CD14-positive monocyte (primary cell): ENCODE measurements at regions not wholly inside any gene's neighbourhood (a gene's known extent, or its start where the extent isn't known, plus 50 kb on each side); places are given as distances from the start of the nearest gene placed in this dataset.

Experiments
- DNase-seq, 3 donors: peaks; one replicate each; pipeline ENCODE4 v3.0.0-alpha.2; 2011 to 2022
- H2AFZ ChIP-seq: 2 replicates; pipeline ENCODE4 v1.6.0; 2012; ENCODE audit warnings: mild to moderate bottlenecking, low read depth, low read length, inconsistent platforms; ENCODE audit not compliant: insufficient read depth, poor library complexity, severe bottlenecking
- H3K27ac ChIP-seq, 2 donors: 1 replicate in 1 of 2; 2 replicates in 1 of 2; pipeline ENCODE4 v1.5.1; 2012 to 2013; ENCODE audit warnings: low read length in 2 of 2, control low read depth in 1 of 2, inconsistent platforms in 1 of 2, low read depth in 1 of 2, mild to moderate bottlenecking in 1 of 2
- H3K27me3 ChIP-seq, 2 donors: one replicate each; pipeline versions ENCODE4 v1.6.0 to v1.6.1; 2011 to 2013; ENCODE audit warnings: low read length in 2 of 2; ENCODE audit not compliant: control insufficient read depth in 2 of 2, insufficient read depth in 2 of 2
- H3K36me3 ChIP-seq, 2 donors: replicated peaks in 1 of 2; 1 replicate in 1 of 2; 2 replicates in 1 of 2; pipeline versions ENCODE4 v1.5.1 to v1.6.1; 2012 to 2013; ENCODE audit warnings: low read length in 2 of 2, control low read depth in 1 of 2, inconsistent platforms in 1 of 2, mild to moderate bottlenecking in 1 of 2; ENCODE audit not compliant: insufficient read depth in 2 of 2, control insufficient read depth in 1 of 2
- H3K4me1 ChIP-seq, 2 donors: 1 replicate in 1 of 2; 2 replicates in 1 of 2; pipeline versions ENCODE4 v1.5.1 to v1.6.1; 2012 to 2013; ENCODE audit warnings: low read length in 2 of 2, control low read depth in 1 of 2, inconsistent platforms in 1 of 2, mild to moderate bottlenecking in 1 of 2, moderate library complexity in 1 of 2; ENCODE audit not compliant: insufficient read depth in 2 of 2, control insufficient read depth in 1 of 2
- H3K4me2 ChIP-seq: replicated peaks from 2 replicates; pipeline ENCODE3; 2012; ENCODE audit warnings: low read length, moderate library complexity, mild to moderate bottlenecking; ENCODE audit not compliant: poor library complexity, severe bottlenecking; ENCODE audit errors: extremely low read depth
- H3K4me3 ChIP-seq, 3 experiments: fragments of 200-600 bp in 1 of 3; sonication (generic) in 1 of 3; replicated peaks in 1 of 3; 1 replicate in 2 of 3; 2 replicates in 1 of 3; pipeline ENCODE4 v1.5.1; 2011 to 2013; ENCODE audit warnings: low read length in 3 of 3, mild to moderate bottlenecking in 3 of 3, control low read depth in 2 of 3, low read depth in 2 of 3, inconsistent platforms in 1 of 3, moderate library complexity in 1 of 3
- H3K79me2 ChIP-seq: 2 replicates; pipeline ENCODE4 v1.6.0; 2012; ENCODE audit warnings: mild to moderate bottlenecking, control low read depth, inconsistent platforms, low read length, moderate library complexity; ENCODE audit not compliant: insufficient read depth
- H3K9ac ChIP-seq: 2 replicates; pipeline ENCODE4 v1.6.0; 2017; ENCODE audit warnings: low read length, mild to moderate bottlenecking; ENCODE audit not compliant: insufficient read depth, poor library complexity, severe bottlenecking
- H3K9me3 ChIP-seq, 2 donors: replicated peaks in 1 of 2; 1 replicate in 1 of 2; 2 replicates in 1 of 2; pipeline versions ENCODE4 v1.5.1 to v1.6.1; 2012 to 2013; ENCODE audit warnings: low read length in 2 of 2, control low read depth in 1 of 2; ENCODE audit not compliant: control insufficient read depth in 1 of 2, insufficient read depth in 1 of 2
- H4K20me1 ChIP-seq: 2 replicates; pipeline ENCODE4 v1.6.0; 2012; ENCODE audit warnings: mild to moderate bottlenecking, low read length, control low read depth, moderate library complexity; ENCODE audit not compliant: insufficient read depth
- H3K27ac Mint-ChIP-seq, 7 donors: one replicate each; pipeline ENCODE4 v1.8.0; 2020; ENCODE audit warnings: mild to moderate bottlenecking in 7 of 7, mixed read lengths in 7 of 7, moderate library complexity in 6 of 7, inconsistent platforms in 2 of 7
- H3K27me3 Mint-ChIP-seq, 3 donors: one replicate each; pipeline ENCODE4 v1.8.0; 2021 to 2022; ENCODE audit warnings: low read depth in 3 of 3, mild to moderate bottlenecking in 3 of 3, mixed read lengths in 3 of 3, moderate library complexity in 3 of 3, inconsistent platforms in 1 of 3
- H3K36me3 Mint-ChIP-seq, 2 donors: one replicate each; pipeline ENCODE4 v1.8.0; 2020; ENCODE audit warnings: mixed read lengths in 2 of 2, inconsistent platforms in 1 of 2, mild to moderate bottlenecking in 1 of 2
- H3K4me1 Mint-ChIP-seq: one replicate; pipeline ENCODE4 v1.8.0; 2020; ENCODE audit warnings: mild to moderate bottlenecking, mixed read lengths
- H3K4me3 Mint-ChIP-seq, 2 donors: one replicate each; pipeline ENCODE4 v1.8.0; 2020; ENCODE audit warnings: mild to moderate bottlenecking in 2 of 2, mixed read lengths in 2 of 2, moderate library complexity in 1 of 2
- H3K9me3 Mint-ChIP-seq, 7 donors: one replicate each; pipeline ENCODE4 v1.8.0; 2020 to 2022; ENCODE audit warnings: mixed read lengths in 7 of 7, mild to moderate bottlenecking in 6 of 7, moderate library complexity in 6 of 7, inconsistent platforms in 2 of 7
- WGBS: methylation state at CpG from one replicate; pipeline ENCODE4 v1.1.5; 2013; ENCODE audit warnings: missing lambda C conversion rate; ENCODE audit not compliant: insufficient coverage; 5-methylcytosine and 5-hydroxymethylcytosine counted together
- intact Hi-C, 2 donors: fragments of 100-400 bp; cut with micrococcal nuclease; formaldehyde crosslinking; loops; one replicate each; pipeline versions ENCODE4 v1.15.0 to v1.15.1; 2023
- TF ChIP-seq, protein P1 (sequence below): fragments of 200-600 bp; IDR thresholded peaks from one replicate; pipeline ENCODE4 v1.8.0; 2022; ENCODE audit warnings: antibody characterized with exemption, mild to moderate bottlenecking

DNA sequence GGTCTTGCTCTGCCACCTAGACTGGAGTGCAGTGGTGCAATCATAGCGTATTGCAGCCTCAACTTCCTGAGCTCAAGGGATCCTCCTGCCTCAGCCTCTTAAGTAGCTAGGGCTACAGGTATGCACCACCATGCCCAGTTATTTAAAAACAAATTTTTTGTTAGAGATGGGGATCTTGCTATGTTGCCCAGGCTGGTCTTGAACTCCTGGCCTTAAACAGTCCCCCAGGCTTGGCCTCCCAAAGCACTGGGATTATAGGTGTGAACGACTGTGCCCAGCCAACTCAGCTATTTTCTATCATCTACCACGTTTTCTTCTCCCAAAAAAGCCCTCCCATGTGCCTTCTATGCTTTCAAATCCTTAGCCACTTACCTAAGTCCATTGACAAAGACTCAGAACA lies 243.7 kb upstream of the SOX4 start:
- Mint-ChIP-seq H3K4me3 (no peak overlapping the region), H3K9me3 (peaks cover 0 to 3% (median 0%) of the 10 kb centered on the region in 7 donors), H3K4me1 (no peaks in the 10 kb centered on the region), H3K27me3 (peaks cover 0 to 1% (median 0%) of the 10 kb centered on the region in 3 donors), H3K27ac (no peak overlapping the region), H3K36me3 (no peaks in the 10 kb centered on the region)
- no peaks in the 10 kb centered on the region for H3K4me1 ChIP-seq
- no peaks in the 10 kb centered on the region for H3K9me3 ChIP-seq
- intact Hi-C loops: no loop called here
- H3K9ac ChIP-seq: no peak overlapping the region
- H3K36me3 ChIP-seq: no peaks in the 10 kb centered on the region
- H3K4me2 ChIP-seq: no peak overlapping the region
- no peaks in the 10 kb centered on the region for H3K27me3 ChIP-seq
- no peak overlapping the region for H3K4me3 ChIP-seq
- H3K27ac ChIP-seq: no peak overlapping the region
- 60% methylated on average over 1 of the region's 3 CpGs for WGBS
- no peaks in the 10 kb centered on the region for H3K79me2 ChIP-seq
- no peaks in the 10 kb centered on the region for H4K20me1 ChIP-seq
- H2AFZ ChIP-seq: no peak overlapping the region
- DNase-seq: no peak
- TF ChIP-seq, protein P1, sequence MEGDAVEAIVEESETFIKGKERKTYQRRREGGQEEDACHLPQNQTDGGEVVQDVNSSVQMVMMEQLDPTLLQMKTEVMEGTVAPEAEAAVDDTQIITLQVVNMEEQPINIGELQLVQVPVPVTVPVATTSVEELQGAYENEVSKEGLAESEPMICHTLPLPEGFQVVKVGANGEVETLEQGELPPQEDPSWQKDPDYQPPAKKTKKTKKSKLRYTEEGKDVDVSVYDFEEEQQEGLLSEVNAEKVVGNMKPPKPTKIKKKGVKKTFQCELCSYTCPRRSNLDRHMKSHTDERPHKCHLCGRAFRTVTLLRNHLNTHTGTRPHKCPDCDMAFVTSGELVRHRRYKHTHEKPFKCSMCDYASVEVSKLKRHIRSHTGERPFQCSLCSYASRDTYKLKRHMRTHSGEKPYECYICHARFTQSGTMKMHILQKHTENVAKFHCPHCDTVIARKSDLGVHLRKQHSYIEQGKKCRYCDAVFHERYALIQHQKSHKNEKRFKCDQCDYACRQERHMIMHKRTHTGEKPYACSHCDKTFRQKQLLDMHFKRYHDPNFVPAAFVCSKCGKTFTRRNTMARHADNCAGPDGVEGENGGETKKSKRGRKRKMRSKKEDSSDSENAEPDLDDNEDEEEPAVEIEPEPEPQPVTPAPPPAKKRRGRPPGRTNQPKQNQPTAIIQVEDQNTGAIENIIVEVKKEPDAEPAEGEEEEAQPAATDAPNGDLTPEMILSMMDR: no peak

- Histone ChIP-seq H3K27ac (no peak overlapping the region), H3K27me3 (no peaks in the 10 kb centered on the region), H3K4me2 (no peak overlapping the region), H2AFZ (no peak overlapping the region), H3K36me3 (no peaks in the 10 kb centered on the region), H3K4me1 (no peaks in the 10 kb centered on the region), H3K4me3 (no peak overlapping the region), H3K9ac (no peak overlapping the region), H3K79me2 (no peaks in the 10 kb centered on the region), H4K20me1 (no peaks in the 10 kb centered on the region), H3K9me3 (no peaks in the 10 kb centered on the region)
- no CpG with 5 or more reads among the region's 5 CpGs for WGBS
- no peaks in the 10 kb centered on the region for H3K4me1 Mint-ChIP-seq
- DNase-seq: no peak
- no peak overlapping the region for H3K4me3 Mint-ChIP-seq
- H3K27me3 Mint-ChIP-seq: peaks cover 0 to 1% (median 1%) of the 10 kb centered on the region in 3 donors
- TF ChIP-seq, protein P1: no peak
- H3K9me3 Mint-ChIP-seq: peaks cover 0 to 4% (median 0%) of the 10 kb centered on the region in 7 donors
- no peaks in the 10 kb centered on the region for H3K36me3 Mint-ChIP-seq
- H3K27ac Mint-ChIP-seq: no peak overlapping the region
- intact Hi-C loops: no loop called here
These were observed 242.6 kb upstream of the SOX4 start for GRCh38 chr6:21350926-21351325.
